ENCODE measurements at regions not wholly inside any gene's neighbourhood (a gene's known extent, or its start where the extent isn't known, plus 50 kb on each side); places are given as distances from the start of the nearest gene placed in this dataset.

GRCh38 chr5:1651971-1652872, 128.5 kb upstream of the LPCAT1 start:
- TF ChIP-seq CTCF (IDR thresholded peaks at IDR 0.05; ENCODE audit: insufficient read depth, low read length, poor library complexity, severe bottlenecking), result no peak
- H3K27me3 ChIP-seq (ENCODE audit: control insufficient read depth, insufficient read depth, low read length), result peaks cover 40% of the 10 kb centered on the region
- DNase-seq (ENCODE audit: low read depth), result no peak
- no peak overlapping the region for H3K4me3 ChIP-seq (ENCODE audit: low read depth, low read length)
- H3K36me3 ChIP-seq (ENCODE audit: control insufficient read depth, insufficient read depth, low read length), result no peaks in the 10 kb centered on the region

- H3K27me3 ChIP-seq (ENCODE audit: control insufficient read depth, insufficient read depth, low read length), result peaks cover 38% of the 10 kb centered on the region
- H3K4me3 ChIP-seq (ENCODE audit: low read depth, low read length), result no peak overlapping the region
- H3K36me3 ChIP-seq (ENCODE audit: control insufficient read depth, insufficient read depth, low read length), result no peaks in the 10 kb centered on the region
- no peak for TF ChIP-seq CTCF (IDR thresholded peaks at IDR 0.05; ENCODE audit: insufficient read depth, low read length, poor library complexity, severe bottlenecking)
- DNase-seq (ENCODE audit: low read depth), result no peak
Observed at GRCh38 chr5:1651250-1651649, 127.5 kb upstream of the LPCAT1 start.

- no peak for DNase-seq (ENCODE audit: low read depth)
- H3K4me3 ChIP-seq (ENCODE audit: low read depth, low read length), result no peak overlapping the region
- H3K36me3 ChIP-seq (ENCODE audit: control insufficient read depth, insufficient read depth, low read length), result no peaks in the 10 kb centered on the region
- H3K27me3 ChIP-seq (ENCODE audit: control insufficient read depth, insufficient read depth, low read length), result peaks cover 40% of the 10 kb centered on the region
- TF ChIP-seq CTCF (IDR thresholded peaks at IDR 0.05; ENCODE audit: insufficient read depth, low read length, poor library complexity, severe bottlenecking), result no peak
Observed at GRCh38 chr5:1649554-1649953, 125.8 kb upstream of the LPCAT1 start.

GRCh38 chr5:1648806-1649205, 125.0 kb upstream of the LPCAT1 start:
- no peak for TF ChIP-seq CTCF (IDR thresholded peaks at IDR 0.05; ENCODE audit: insufficient read depth, low read length, poor library complexity, severe bottlenecking)
- H3K4me3 ChIP-seq (ENCODE audit: low read depth, low read length), result no peak overlapping the region
- H3K36me3 ChIP-seq (ENCODE audit: control insufficient read depth, insufficient read depth, low read length), result no peaks in the 10 kb centered on the region
- DNase-seq (ENCODE audit: low read depth), result no peak
- peaks cover 41% of the 10 kb centered on the region for H3K27me3 ChIP-seq (ENCODE audit: control insufficient read depth, insufficient read depth, low read length)

- no peak for DNase-seq (ENCODE audit: low read depth)
- no peak for TF ChIP-seq CTCF (IDR thresholded peaks at IDR 0.05; ENCODE audit: insufficient read depth, low read length, poor library complexity, severe bottlenecking)
- H3K4me3 ChIP-seq (ENCODE audit: low read depth, low read length), result no peak overlapping the region
- H3K36me3 ChIP-seq (ENCODE audit: control insufficient read depth, insufficient read depth, low read length), result no peaks in the 10 kb centered on the region
- peaks cover 40% of the 10 kb centered on the region for H3K27me3 ChIP-seq (ENCODE audit: control insufficient read depth, insufficient read depth, low read length)
Observed at GRCh38 chr5:1647580-1647979, 123.8 kb upstream of the LPCAT1 start.

All from kidney epithelial cell (primary cell).